Left lung (tissue), 4 donors: ENCODE measurements at regions not wholly inside any gene's neighbourhood (a gene's known extent, or its start where the extent isn't known, plus 50 kb on each side); places are given as distances from the start of the nearest gene placed in this dataset.
A peak's percentile ranks its signal among the peaks of the same experiment; 100 is the strongest.

Experiments used
- ATAC-seq: fragments of 200-7000 bp; cut with Tn5 transposase; one replicate; pipeline ENCODE4 v1.9.1; 2020; ENCODE audit warnings: moderate library complexity
- DNase-seq, 4 donors: peaks; one replicate each; pipeline ENCODE4 v3.0.0-alpha.2; 2013 to 2020
- H3K27ac ChIP-seq, 2 donors: fragments of 200-600 bp; sonication (generic) in 1 of 2; one replicate each; pipeline versions ENCODE4 v1.5.0 to v1.8.0; 2020 to 2021
- H3K27me3 ChIP-seq, 2 donors: fragments of 200-600 bp; sonication (generic) in 1 of 2; one replicate each; pipeline versions ENCODE4 v1.5.0 to v1.8.0; 2020 to 2021
- H3K36me3 ChIP-seq, 2 donors: fragments of 200-600 bp; sonication (generic) in 1 of 2; one replicate each; pipeline versions ENCODE4 v1.5.0 to v1.8.0; 2020 to 2021
- H3K4me1 ChIP-seq, 2 donors: fragments of 200-600 bp; one replicate each; pipeline ENCODE4 v1.8.0; 2021
- H3K4me3 ChIP-seq, 2 donors: fragments of 200-600 bp; sonication (generic) in 1 of 2; one replicate each; pipeline versions ENCODE4 v1.5.0 to v1.8.0; 2020 to 2021; ENCODE audit warnings: mild to moderate bottlenecking in 1 of 2
- H3K9me3 ChIP-seq, 2 donors: fragments of 200-600 bp; sonication (generic) in 1 of 2; one replicate each; pipeline versions ENCODE4 v1.5.0 to v1.8.0; 2020 to 2021
- CTCF ChIP-seq, 2 donors: fragments of 200-600 bp; sonication (generic) in 1 of 2; IDR thresholded peaks; one replicate each; pipeline versions ENCODE4 v1.5.0 to v1.8.0; 2021; ENCODE audit warnings: antibody characterized with exemption in 2 of 2
- intact Hi-C, 2 donors: fragments of 100-400 bp; cut with DNase I; formaldehyde crosslinking; loops; one replicate each; pipeline versions ENCODE4 v1.11.2 to v1.14.2; 2022
- donor health status: DM: no; HTN: yes; CAD: no.
- donor health status: DM: no; HTN: no; CAD: no.

GRCh38 chr13:105147461-105147860 lies 1388.0 kb downstream of the EFNB2 start:
- H3K27ac ChIP-seq: no peak overlapping the region
- H3K9me3 ChIP-seq: no peaks in the 10 kb centered on the region
- no peaks in the 10 kb centered on the region for H3K4me1 ChIP-seq
- intact Hi-C loops: no loop called here
- H3K36me3 ChIP-seq: no peaks in the 10 kb centered on the region
- no peak for TF ChIP-seq CTCF (IDR thresholded peaks at IDR 0.05)
- H3K4me3 ChIP-seq: no peak overlapping the region
- no peaks in the 10 kb centered on the region for H3K27me3 ChIP-seq
- DNase-seq (no peak), ATAC-seq (no peak)

- no peak overlapping the region for H3K4me3 ChIP-seq
- H3K9me3 ChIP-seq: no peaks in the 10 kb centered on the region
- intact Hi-C loops: no loop called here
- H3K36me3 ChIP-seq: no peaks in the 10 kb centered on the region
- H3K4me1 ChIP-seq: no peaks in the 10 kb centered on the region
- DNase-seq (no peak), ATAC-seq (no peak)
- no peaks in the 10 kb centered on the region for H3K27me3 ChIP-seq
- TF ChIP-seq CTCF (IDR thresholded peaks at IDR 0.05): no peak
- H3K27ac ChIP-seq: no peak overlapping the region
Measured at GRCh38 chr13:105144936-105145335, 1390.5 kb downstream of the EFNB2 start.

- Histone ChIP-seq H3K27ac (no peak overlapping the region), H3K4me3 (no peak overlapping the region), H3K9me3 (no peaks in the 10 kb centered on the region), H3K27me3 (no peaks in the 10 kb centered on the region), H3K36me3 (no peaks in the 10 kb centered on the region), H3K4me1 (no peaks in the 10 kb centered on the region)
- DNase-seq: no peak
- no peak for TF ChIP-seq CTCF (IDR thresholded peaks at IDR 0.05)
- ATAC-seq: no peak
- intact Hi-C loops: no loop called here
Measured at GRCh38 chr13:105144020-105144419, 1391.4 kb downstream of the EFNB2 start.

GRCh38 chr13:105142556-105142955 lies 1392.9 kb downstream of the EFNB2 start:
- ATAC-seq (no peak), DNase-seq (no peak)
- Histone ChIP-seq H3K27me3 (no peaks in the 10 kb centered on the region), H3K36me3 (no peaks in the 10 kb centered on the region), H3K9me3 (no peaks in the 10 kb centered on the region), H3K4me1 (no peaks in the 10 kb centered on the region), H3K27ac (no peak overlapping the region), H3K4me3 (no peak overlapping the region)
- TF ChIP-seq CTCF (IDR thresholded peaks at IDR 0.05): no peak
- intact Hi-C loops: no loop called here

GRCh38 chr13:105139380-105140285 lies 1395.8 kb downstream of the EFNB2 start:
- Histone ChIP-seq H3K4me1 (no peaks in the 10 kb centered on the region), H3K27ac (peak overlapping the region; percentile 47 to 88), H3K36me3 (no peaks in the 10 kb centered on the region), H3K27me3 (no peaks in the 10 kb centered on the region), H3K9me3 (no peaks in the 10 kb centered on the region), H3K4me3 (peak overlapping the region; percentile 23 to 31)
- DNase-seq: peak; percentile 41 to 83 (median 58)
- peak; percentile 91 for ATAC-seq
- peak; percentile 19 to 28 for TF ChIP-seq CTCF (IDR thresholded peaks at IDR 0.05)
- intact Hi-C loops: no loop called here
